Gastrocnemius medialis (tissue), 4 donors: ENCODE measurements at regions not wholly inside any gene's neighbourhood (a gene's known extent, or its start where the extent isn't known, plus 50 kb on each side); places are given as distances from the start of the nearest gene placed in this dataset.

Source experiments
- ATAC-seq, 2 donors: fragments of 150-250 bp; one replicate each; pipeline ENCODE4 v1.9.1; 2016
- DNase-seq, 2 donors: peaks; one replicate each; pipeline ENCODE4 v3.0.0-alpha.2; 2019
- H3K27ac ChIP-seq, 4 donors: fragments of 200-600 bp; sonication (generic); 1 replicate in 1 of 4; 2 replicates in 3 of 4; pipeline ENCODE4 v1.5.1; 2016 to 2018; ENCODE audit warnings: mild to moderate bottlenecking in 2 of 4, moderate library complexity in 1 of 4
- H3K27me3 ChIP-seq, 3 donors: fragments of 200-600 bp; sonication (generic) in 2 of 3; 1 replicate in 1 of 3; 2 replicates in 2 of 3; pipeline versions ENCODE4 v1.5.1 to v1.6.0; 2016 to 2019; ENCODE audit warnings: mild to moderate bottlenecking in 1 of 3, moderate library complexity in 1 of 3
- H3K36me3 ChIP-seq, 2 donors: fragments of 200-600 bp; sonication (generic) in 1 of 2; one replicate each; pipeline ENCODE4 v1.5.1; 2017 to 2018
- H3K4me1 ChIP-seq, 2 donors: fragments of 200-600 bp; sonication (generic) in 1 of 2; one replicate each; pipeline ENCODE4 v1.5.1; 2016 to 2017; ENCODE audit warnings: mild to moderate bottlenecking in 2 of 2
- H3K4me3 ChIP-seq, 4 donors: fragments of 200-600 bp; sonication (generic) in 3 of 4; 1 replicate in 1 of 4; 2 replicates in 3 of 4; pipeline ENCODE4 v1.5.1; 2016 to 2019; ENCODE audit warnings: mild to moderate bottlenecking in 2 of 4
- H3K9me3 ChIP-seq, 3 donors: fragments of 200-600 bp; sonication (generic) in 2 of 3; 1 replicate in 1 of 3; 2 replicates in 2 of 3; pipeline ENCODE4 v1.5.1; 2016 to 2019
- POLR2A ChIP-seq, 2 donors: fragments of 450-650 bp; IDR thresholded peaks; one replicate each; pipeline ENCODE4 v1.6.1; 2017; ENCODE audit warnings: antibody characterized with exemption in 2 of 2, mild to moderate bottlenecking in 2 of 2, moderate library complexity in 2 of 2
- in situ Hi-C, 4 donors: fragments of 200-750 bp; cut with MboI; loops; one replicate each; pipeline versions ENCODE4 v1.15.0 to v1.8.0; 2017; ENCODE audit warnings: low sequenced_read_pairs in 4 of 4
- intact Hi-C: fragments of 100-400 bp; cut with DNase I; formaldehyde crosslinking; loops from one replicate; pipeline ENCODE4 v1.15.1; 2023; ENCODE audit warnings: low total_unique reads
- TF ChIP-seq, protein P1 (sequence below), 5 experiments: fragments of 450-650 bp in 3 of 5; fragments of 200-600 bp in 2 of 5; sonication (generic) in 2 of 5; IDR thresholded peaks in 4 of 5; conservative IDR thresholded peaks in 1 of 5; 1 replicate in 4 of 5; 2 replicates in 1 of 5; pipeline ENCODE4 v1.5.1; 2016 to 2019; ENCODE audit warnings: antibody characterized with exemption in 5 of 5, mild to moderate bottlenecking in 3 of 5, moderate library complexity in 3 of 5

DNA sequence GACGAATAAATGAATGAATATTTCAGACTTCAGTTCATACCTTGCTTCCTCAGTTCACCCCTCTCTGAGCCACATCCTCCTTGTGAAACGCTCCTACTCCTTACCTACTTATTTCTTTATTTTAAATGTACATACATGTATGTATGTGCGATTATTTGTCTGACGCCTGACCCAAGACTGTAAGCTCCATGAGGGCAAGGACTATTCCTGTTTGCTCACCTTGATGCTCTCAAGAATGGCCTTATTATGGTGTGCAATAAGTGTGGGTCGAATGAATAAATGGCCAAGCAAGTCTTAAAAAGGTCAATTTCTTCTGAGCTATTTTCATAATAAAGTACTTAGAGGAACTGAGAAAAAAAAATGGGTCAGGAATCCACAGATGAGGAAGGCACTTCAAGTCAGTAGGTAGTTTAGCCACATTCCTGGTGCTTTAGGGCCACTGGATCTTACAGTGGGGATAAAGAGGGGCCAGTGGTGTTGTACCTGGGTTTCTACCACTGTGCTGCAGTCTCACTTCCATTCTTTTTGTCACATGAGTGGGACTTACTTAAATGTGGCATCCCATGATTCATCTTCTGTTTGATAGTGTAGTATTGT lies 74.7 kb downstream of the SDC1 start:
- ATAC-seq, result no peak
- H3K9me3 ChIP-seq, result no peaks in the 10 kb centered on the region
- no peaks in the 10 kb centered on the region for H3K36me3 ChIP-seq
- in situ Hi-C loops (no loop called here), intact Hi-C loops (no loop called here)
- H3K27ac ChIP-seq, result no peak overlapping the region
- H3K27me3 ChIP-seq, result no peaks in the 10 kb centered on the region
- TF ChIP-seq, protein P1, sequence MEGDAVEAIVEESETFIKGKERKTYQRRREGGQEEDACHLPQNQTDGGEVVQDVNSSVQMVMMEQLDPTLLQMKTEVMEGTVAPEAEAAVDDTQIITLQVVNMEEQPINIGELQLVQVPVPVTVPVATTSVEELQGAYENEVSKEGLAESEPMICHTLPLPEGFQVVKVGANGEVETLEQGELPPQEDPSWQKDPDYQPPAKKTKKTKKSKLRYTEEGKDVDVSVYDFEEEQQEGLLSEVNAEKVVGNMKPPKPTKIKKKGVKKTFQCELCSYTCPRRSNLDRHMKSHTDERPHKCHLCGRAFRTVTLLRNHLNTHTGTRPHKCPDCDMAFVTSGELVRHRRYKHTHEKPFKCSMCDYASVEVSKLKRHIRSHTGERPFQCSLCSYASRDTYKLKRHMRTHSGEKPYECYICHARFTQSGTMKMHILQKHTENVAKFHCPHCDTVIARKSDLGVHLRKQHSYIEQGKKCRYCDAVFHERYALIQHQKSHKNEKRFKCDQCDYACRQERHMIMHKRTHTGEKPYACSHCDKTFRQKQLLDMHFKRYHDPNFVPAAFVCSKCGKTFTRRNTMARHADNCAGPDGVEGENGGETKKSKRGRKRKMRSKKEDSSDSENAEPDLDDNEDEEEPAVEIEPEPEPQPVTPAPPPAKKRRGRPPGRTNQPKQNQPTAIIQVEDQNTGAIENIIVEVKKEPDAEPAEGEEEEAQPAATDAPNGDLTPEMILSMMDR (IDR thresholded peaks at IDR 0.05 in 4 of 5, conservative IDR thresholded peaks at IDR 0.05 in 1 of 5), result no peak
- no peak for TF ChIP-seq POLR2A (IDR thresholded peaks at IDR 0.05)
- no peak for DNase-seq
- H3K4me3 ChIP-seq, result no peak overlapping the region
- H3K4me1 ChIP-seq, result peaks cover 0 to 5% of the 10 kb centered on the region in 2 donors

DNA sequence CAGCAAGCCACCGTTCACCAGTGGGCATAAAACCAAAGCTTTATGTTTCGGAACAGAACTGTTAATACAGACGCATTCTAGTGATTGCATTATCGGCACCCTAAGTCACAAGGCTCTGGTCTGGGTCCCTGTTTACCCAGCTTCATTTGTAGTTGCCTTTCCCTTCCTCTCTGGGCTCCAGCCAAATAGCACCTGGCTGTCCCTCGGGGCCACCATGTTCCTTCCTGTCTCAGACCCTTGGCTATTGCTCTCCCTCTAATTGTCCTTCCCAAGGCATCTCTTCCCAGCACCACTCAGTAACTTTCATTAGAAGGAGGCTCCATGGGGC lies 75.3 kb downstream of the SDC1 start:
- DNase-seq (no peak), ATAC-seq (no peak)
- Histone ChIP-seq H3K36me3 (no peaks in the 10 kb centered on the region), H3K27me3 (no peaks in the 10 kb centered on the region), H3K9me3 (no peaks in the 10 kb centered on the region), H3K4me1 (peaks cover 0 to 5% of the 10 kb centered on the region in 2 donors), H3K4me3 (no peak overlapping the region), H3K27ac (no peak overlapping the region)
- intact Hi-C loops, result loop anchor here (10.0 kb wide), 1 partner anchor 75 kb away; the partner anchor contains the start of gene SDC1
- in situ Hi-C loops, result no loop called here
- no peak for TF ChIP-seq POLR2A (IDR thresholded peaks at IDR 0.05)
- TF ChIP-seq, protein P1 (IDR thresholded peaks at IDR 0.05 in 4 of 5, conservative IDR thresholded peaks at IDR 0.05 in 1 of 5), result no peak

DNA sequence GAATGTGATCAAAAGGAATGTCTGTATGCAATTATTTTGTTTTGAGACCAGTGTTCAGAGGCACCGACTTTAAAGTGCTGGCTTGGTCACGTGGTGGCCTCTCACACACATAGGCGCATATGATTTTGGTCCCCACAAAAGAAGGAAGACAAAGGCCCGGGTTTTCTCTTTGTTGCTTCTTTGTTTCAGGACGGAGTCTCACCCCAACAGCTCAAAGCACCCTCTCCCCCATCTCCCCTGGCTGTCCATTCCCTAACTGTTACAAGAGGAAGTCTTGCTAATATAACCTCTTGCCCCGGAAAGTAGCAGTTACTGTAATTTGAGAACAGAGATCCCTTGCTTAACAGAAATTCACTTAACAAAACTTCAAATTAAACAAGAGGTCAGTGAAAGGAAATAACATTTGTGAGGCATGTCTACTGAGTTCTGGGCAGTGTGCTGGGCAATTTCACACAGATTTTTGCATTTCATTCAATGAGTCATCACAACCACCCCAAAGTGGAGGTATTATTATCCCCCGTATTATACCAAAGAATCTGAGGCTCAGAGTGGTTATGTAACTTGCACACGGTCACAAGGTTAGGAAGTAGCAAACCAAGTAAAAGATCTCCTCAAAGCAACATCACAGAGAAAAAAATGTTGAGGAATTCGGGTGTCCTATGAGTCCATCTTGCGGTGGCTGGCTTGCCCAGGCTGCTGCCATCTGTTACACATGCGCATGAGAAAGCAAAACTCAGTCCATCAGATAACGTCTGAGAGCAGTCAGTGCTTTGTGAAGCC lies 75.8 kb downstream of the SDC1 start:
- intact Hi-C loops, result loop anchor here (10.0 kb wide), 1 partner anchor 76 kb away; the partner anchor contains the start of gene SDC1
- in situ Hi-C loops, result no loop called here
- Histone ChIP-seq H3K9me3 (no peaks in the 10 kb centered on the region), H3K27ac (no peak overlapping the region), H3K4me3 (no peak overlapping the region), H3K27me3 (no peaks in the 10 kb centered on the region), H3K36me3 (no peaks in the 10 kb centered on the region), H3K4me1 (peaks cover 0 to 5% of the 10 kb centered on the region in 2 donors)
- ATAC-seq (no peak), DNase-seq (no peak)
- TF ChIP-seq, protein P1 (IDR thresholded peaks at IDR 0.05 in 4 of 5, conservative IDR thresholded peaks at IDR 0.05 in 1 of 5), result no peak
- TF ChIP-seq POLR2A (IDR thresholded peaks at IDR 0.05), result no peak

DNA sequence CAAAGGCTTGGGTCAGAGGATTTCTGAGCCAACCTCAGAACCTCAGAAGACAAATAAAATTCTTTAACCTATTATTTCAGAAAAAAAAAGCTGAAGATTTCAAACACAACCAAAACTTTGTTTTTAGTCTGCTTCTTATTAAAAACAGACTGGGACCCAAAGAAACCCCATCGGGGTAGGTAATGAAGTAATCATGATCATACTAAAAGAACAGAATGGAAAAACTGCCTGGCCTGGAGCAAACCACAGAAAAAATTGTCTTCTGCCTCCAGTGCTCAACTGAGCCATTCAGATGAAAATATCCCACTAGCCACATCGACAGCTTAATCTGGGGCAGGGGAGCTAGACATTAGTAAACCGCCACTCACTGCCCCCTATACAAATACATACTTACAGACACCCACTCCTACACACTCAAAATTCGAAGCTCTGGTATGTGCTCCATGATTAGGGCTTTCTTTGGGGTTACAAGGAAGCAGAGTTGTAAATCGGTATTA lies 76.5 kb downstream of the SDC1 start:
- intact Hi-C loops, result loop anchor here (10.0 kb wide), 1 partner anchor 76 kb away; the partner anchor contains the start of gene SDC1
- TF ChIP-seq, protein P1 (IDR thresholded peaks at IDR 0.05 in 4 of 5, conservative IDR thresholded peaks at IDR 0.05 in 1 of 5), result no peak
- TF ChIP-seq POLR2A (IDR thresholded peaks at IDR 0.05), result no peak
- in situ Hi-C loops, result no loop called here

More for the DNA sequence above, 76.5 kb downstream of the SDC1 start:
- Histone ChIP-seq H3K9me3 (no peaks in the 10 kb centered on the region), H3K4me3 (no peak overlapping the region), H3K27me3 (no peaks in the 10 kb centered on the region), H3K27ac (no peak overlapping the region), H3K36me3 (no peaks in the 10 kb centered on the region), H3K4me1 (peaks cover 0 to 5% of the 10 kb centered on the region in 2 donors)
- DNase-seq, result no peak
- ATAC-seq, result no peak
